ENCODE measurements at regions not wholly inside any gene's neighbourhood (a gene's known extent, or its start where the extent isn't known, plus 50 kb on each side); places are given as distances from the start of the nearest gene placed in this dataset.

DNA sequence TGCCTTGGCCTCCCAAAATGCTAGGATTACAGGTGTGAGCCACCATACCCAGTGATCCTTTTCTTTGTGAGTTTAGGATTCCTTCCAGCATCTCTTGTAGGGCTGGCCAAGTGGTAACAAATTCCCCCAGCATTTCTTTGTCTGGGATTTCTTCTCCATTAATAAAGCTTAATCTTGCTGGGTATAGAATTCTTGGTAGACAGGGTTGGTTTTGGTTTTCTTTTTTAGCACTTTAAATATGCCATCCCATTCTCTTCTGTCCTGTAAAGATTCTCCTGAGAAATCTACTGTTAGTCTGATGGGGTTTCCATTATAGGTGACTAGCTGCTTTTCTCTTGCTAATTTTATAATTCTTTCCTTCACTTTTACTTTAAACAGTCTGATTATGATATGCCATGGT lies 173.0 kb upstream of the TOM1L1 start:
- Mint-ChIP-seq H3K27me3 (ENCODE audit: low read depth) (no peaks in the 10 kb centered on the region), H3K36me3 (ENCODE audit: low read depth) (no peaks in the 10 kb centered on the region), H3K9me3 (peaks cover 65% of the 10 kb centered on the region), H3K4me1 (ENCODE audit: low read depth) (no peaks in the 10 kb centered on the region), H3K27ac (no peak overlapping the region), H3K4me3 (no peak overlapping the region)
- DNase-seq (ENCODE audit: low spot score), result no peak

DNA sequence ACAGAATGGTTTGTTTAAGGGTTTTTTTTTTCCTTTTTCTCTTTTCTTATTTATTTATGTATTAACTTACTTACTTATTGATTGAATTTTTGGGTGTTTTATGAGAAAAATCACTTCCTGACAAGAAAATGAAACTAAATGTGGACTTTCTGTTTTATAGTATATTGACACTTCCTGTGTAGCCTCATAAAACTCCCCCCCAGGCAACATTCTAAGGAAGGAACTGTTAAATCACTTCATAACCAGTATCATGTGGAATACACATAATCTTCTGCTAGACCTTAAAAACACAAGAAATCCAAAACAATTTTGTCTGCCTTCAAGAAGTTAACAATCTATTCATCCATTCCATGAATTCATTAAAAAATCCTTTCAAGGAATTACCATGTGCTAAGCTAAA lies 164.1 kb upstream of the TOM1L1 start:
- no peak for DNase-seq (ENCODE audit: low spot score)
- H3K4me3 Mint-ChIP-seq, result no peak overlapping the region
- no peak overlapping the region for H3K27ac Mint-ChIP-seq
- no peaks in the 10 kb centered on the region for H3K4me1 Mint-ChIP-seq (ENCODE audit: low read depth)
- H3K36me3 Mint-ChIP-seq (ENCODE audit: low read depth), result no peaks in the 10 kb centered on the region
- H3K9me3 Mint-ChIP-seq, result peaks cover 19% of the 10 kb centered on the region
- no peaks in the 10 kb centered on the region for H3K27me3 Mint-ChIP-seq (ENCODE audit: low read depth)

DNA sequence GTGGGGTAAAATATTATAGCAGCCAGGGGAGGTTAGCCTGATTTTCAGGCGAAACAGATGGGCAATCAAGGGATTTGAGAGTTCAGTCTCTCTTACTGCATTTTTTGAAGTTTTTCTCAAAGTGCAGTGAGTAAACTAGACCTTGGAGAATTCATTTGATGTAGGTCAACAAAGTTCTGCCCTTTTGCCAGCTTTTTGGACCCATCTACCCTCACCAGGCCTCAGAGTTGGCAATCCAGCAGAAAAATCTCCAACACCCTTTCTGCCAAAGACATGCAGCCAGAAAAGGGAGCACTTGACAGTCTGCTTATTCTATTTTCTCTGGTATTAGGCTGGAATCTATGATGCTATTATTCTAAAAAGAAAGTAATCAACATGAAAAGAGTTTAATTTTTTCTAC lies 162.2 kb upstream of the TOM1L1 start:
- no peak overlapping the region for H3K4me3 Mint-ChIP-seq
- no peak overlapping the region for H3K27ac Mint-ChIP-seq
- no peak for DNase-seq (ENCODE audit: low spot score)
- peaks cover 6% of the 10 kb centered on the region for H3K9me3 Mint-ChIP-seq
- no peaks in the 10 kb centered on the region for H3K36me3 Mint-ChIP-seq (ENCODE audit: low read depth)
- no peaks in the 10 kb centered on the region for H3K27me3 Mint-ChIP-seq (ENCODE audit: low read depth)
- no peaks in the 10 kb centered on the region for H3K4me1 Mint-ChIP-seq (ENCODE audit: low read depth)

DNA sequence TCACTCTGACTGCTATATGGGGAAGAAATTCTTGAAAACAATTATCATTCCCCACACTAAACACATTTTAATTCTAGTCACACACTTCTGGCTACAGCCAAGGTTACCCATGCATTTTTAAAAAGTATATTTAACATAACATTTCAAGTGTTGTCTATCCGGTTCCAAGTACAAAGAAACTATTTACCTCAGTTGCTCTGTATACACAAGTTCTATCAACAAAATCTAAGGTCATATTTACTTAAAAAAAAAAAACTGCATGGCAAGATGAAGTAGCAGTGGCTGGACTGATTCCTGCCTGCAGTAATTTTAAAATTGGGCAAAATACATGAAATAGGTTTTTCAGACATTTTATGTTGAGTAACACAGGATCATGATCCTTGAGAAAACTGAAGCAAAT lies 155.9 kb upstream of the TOM1L1 start:
- DNase-seq (ENCODE audit: low spot score), result no peak
- Mint-ChIP-seq H3K9me3 (peaks cover 23% of the 10 kb centered on the region), H3K27me3 (ENCODE audit: low read depth) (no peaks in the 10 kb centered on the region), H3K4me1 (ENCODE audit: low read depth) (no peaks in the 10 kb centered on the region), H3K27ac (no peak overlapping the region), H3K4me3 (no peak overlapping the region), H3K36me3 (ENCODE audit: low read depth) (no peaks in the 10 kb centered on the region)

DNA sequence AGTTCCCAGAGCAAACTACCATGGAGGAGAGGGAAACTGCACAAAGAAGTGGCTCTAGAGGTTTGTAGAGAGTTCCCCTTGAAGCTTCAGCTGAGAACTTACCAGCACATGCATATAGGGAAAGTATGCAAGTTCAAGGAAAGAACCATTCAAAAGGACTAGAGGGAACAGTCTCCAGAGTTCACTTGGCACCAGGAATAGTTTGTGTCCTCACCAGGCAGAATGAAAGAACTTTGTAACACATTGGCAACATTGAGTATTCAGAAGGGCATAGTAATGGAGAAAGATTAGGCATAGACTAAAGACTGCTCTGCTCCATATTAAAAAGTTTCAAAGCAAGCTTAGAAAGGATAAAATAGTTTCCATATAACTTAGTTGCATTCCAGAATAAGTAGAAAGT lies 155.4 kb upstream of the TOM1L1 start:
- no peaks in the 10 kb centered on the region for H3K27me3 Mint-ChIP-seq (ENCODE audit: low read depth)
- no peaks in the 10 kb centered on the region for H3K4me1 Mint-ChIP-seq (ENCODE audit: low read depth)
- no peak for DNase-seq (ENCODE audit: low spot score)
- no peak overlapping the region for H3K4me3 Mint-ChIP-seq
- H3K27ac Mint-ChIP-seq, result no peak overlapping the region
- H3K9me3 Mint-ChIP-seq, result peaks cover 23% of the 10 kb centered on the region
- H3K36me3 Mint-ChIP-seq (ENCODE audit: low read depth), result no peaks in the 10 kb centered on the region

DNA sequence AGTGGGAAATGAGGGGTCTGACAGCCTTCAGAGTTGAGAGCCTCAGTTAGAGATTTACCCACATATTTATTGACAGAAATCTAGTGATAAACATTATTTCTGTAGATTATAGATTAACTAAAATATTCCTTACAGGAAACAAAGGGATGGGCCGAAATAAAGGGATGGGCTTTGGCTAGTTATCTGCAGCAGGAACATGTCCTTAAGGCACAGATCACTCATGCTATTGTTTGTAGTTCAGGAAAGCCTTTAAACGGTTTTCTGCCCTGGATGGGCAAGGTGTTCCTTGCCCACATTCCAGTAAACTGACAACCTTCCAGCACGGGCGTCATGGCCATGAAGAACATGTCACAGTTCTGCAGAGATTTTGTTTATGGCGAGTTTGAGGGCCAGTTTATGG lies 154.8 kb upstream of the TOM1L1 start:
- H3K36me3 Mint-ChIP-seq (ENCODE audit: low read depth), result no peaks in the 10 kb centered on the region
- H3K9me3 Mint-ChIP-seq, result peaks cover 23% of the 10 kb centered on the region
- H3K4me1 Mint-ChIP-seq (ENCODE audit: low read depth), result no peaks in the 10 kb centered on the region
- no peak for DNase-seq (ENCODE audit: low spot score)
- H3K27me3 Mint-ChIP-seq (ENCODE audit: low read depth), result no peaks in the 10 kb centered on the region
- H3K27ac Mint-ChIP-seq, result no peak overlapping the region
- H3K4me3 Mint-ChIP-seq, result no peak overlapping the region

DNA sequence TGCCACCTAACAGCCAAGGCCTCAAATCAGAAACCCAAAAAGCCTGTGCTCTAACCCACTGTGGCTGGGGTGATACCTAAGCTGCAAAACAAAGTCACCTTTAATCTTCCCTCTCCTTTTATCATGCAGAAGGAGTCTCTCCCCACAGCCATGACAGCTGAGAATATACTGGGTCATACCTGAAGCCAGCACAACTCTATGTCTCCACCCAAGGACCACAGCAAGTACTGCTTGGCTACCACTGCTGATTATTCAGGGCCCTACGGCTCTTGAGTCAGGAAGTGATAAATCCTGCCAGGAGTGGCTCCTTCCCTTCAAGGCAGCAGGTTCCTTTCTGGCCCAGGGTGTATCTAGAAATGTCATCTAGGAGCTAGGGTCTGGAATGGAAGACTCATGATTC lies 151.5 kb upstream of the TOM1L1 start:
- H3K36me3 Mint-ChIP-seq (ENCODE audit: low read depth), result no peaks in the 10 kb centered on the region
- no peak overlapping the region for H3K4me3 Mint-ChIP-seq
- peaks cover 20% of the 10 kb centered on the region for H3K9me3 Mint-ChIP-seq
- H3K27ac Mint-ChIP-seq, result no peak overlapping the region
- no peaks in the 10 kb centered on the region for H3K4me1 Mint-ChIP-seq (ENCODE audit: low read depth)
- no peaks in the 10 kb centered on the region for H3K27me3 Mint-ChIP-seq (ENCODE audit: low read depth)
- no peak for DNase-seq (ENCODE audit: low spot score)

DNA sequence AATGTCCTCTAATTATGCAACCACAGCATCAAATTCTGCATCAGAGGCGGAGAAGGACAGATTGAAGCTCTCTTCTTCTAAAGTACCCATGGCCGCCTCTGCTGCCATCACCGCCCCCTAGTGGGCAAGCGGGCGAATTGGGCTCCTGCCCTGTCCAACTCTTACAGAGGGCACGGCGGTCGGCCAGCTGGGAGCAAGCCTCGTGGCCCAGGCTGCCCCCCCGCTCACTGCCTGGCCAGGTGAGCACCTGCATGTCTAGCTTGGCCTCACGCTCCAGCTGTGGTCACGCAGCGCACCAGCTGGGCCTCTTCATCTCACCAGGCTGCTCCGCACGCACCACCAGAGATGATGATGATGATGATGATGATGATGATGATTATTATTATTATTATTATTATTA lies 146.1 kb upstream of the TOM1L1 start:
- H3K27ac Mint-ChIP-seq, result no peak overlapping the region

DNA sequence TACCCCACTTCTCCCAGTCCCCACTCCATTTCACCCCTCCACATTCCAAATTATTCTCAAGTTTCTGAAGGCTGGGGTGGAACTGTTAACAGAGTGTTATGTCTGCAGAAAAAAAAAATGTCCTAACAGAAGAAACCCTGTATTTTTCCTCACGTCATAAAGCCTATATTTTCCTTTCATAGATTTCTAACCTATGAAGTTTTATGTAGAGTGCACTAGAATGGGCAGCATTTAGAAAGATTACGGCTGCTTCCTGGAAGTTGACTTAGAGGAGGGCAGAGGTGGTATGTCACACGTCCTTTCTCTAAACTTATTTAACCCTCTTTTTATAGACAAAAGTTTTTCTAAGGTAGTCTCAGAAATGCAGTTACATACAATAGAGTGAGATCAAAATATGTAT lies 139.8 kb upstream of the TOM1L1 start:
- no peaks in the 10 kb centered on the region for H3K27me3 Mint-ChIP-seq (ENCODE audit: low read depth)
- H3K4me3 Mint-ChIP-seq, result no peak overlapping the region
- no peak overlapping the region for H3K27ac Mint-ChIP-seq
- H3K9me3 Mint-ChIP-seq, result peaks cover 5% of the 10 kb centered on the region
- no peak for DNase-seq (ENCODE audit: low spot score)
- H3K36me3 Mint-ChIP-seq (ENCODE audit: low read depth), result no peaks in the 10 kb centered on the region
- H3K4me1 Mint-ChIP-seq (ENCODE audit: low read depth), result no peaks in the 10 kb centered on the region

More for the DNA sequence above, 146.1 kb upstream of the TOM1L1 start:
- no peaks in the 10 kb centered on the region for H3K36me3 Mint-ChIP-seq (ENCODE audit: low read depth)
- H3K4me1 Mint-ChIP-seq (ENCODE audit: low read depth), result no peaks in the 10 kb centered on the region
- no peak for DNase-seq (ENCODE audit: low spot score)
- H3K4me3 Mint-ChIP-seq, result no peak overlapping the region
- H3K9me3 Mint-ChIP-seq, result no peaks in the 10 kb centered on the region
- H3K27me3 Mint-ChIP-seq (ENCODE audit: low read depth), result no peaks in the 10 kb centered on the region

DNA sequence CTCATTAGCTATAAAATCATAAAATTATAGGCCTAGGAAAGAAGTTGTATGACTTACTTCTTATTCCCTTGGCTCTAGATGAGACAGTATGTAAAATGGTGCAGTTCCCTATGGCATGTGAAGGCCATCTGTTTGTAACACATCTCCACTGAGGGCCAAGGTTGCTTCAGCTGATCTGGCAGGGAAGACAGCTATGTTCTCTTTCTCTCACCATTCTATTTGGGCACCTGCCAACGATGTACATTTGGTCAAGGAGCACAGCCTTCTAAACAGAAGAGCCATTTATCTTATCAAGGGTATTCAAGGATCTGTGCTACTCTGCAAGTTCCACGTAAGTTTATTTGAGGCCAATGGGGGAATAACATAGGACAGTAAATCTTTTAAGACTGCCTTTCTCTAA lies 129.8 kb upstream of the TOM1L1 start:
- Mint-ChIP-seq H3K4me1 (ENCODE audit: low read depth) (no peaks in the 10 kb centered on the region), H3K4me3 (no peak overlapping the region), H3K9me3 (no peaks in the 10 kb centered on the region), H3K27ac (no peak overlapping the region), H3K36me3 (ENCODE audit: low read depth) (no peaks in the 10 kb centered on the region), H3K27me3 (ENCODE audit: low read depth) (no peaks in the 10 kb centered on the region)
- DNase-seq (ENCODE audit: low spot score), result no peak

DNA sequence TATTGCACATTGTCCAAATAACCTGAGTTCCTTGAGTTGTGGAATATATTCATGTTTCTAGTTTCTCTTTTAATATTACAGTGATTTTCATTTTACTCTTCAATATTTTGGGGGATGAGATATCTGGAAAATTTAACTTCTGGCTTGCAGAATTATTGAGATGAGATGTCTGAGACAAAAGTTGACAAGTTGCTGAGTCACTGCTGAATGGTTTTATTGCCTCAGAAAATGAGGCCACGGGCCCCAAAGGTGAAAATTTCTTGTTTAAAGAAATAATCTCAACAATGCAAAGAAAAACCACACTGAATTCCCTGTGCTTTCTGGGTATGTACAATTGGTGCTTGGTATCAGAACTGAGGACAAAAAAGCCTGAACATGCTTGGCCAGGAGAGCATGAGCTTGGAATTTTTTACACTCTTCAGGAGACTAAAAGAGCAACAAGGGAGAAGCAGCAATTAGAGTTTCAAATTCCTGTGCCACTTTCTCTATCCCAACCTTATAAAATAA lies 129.2 kb upstream of the TOM1L1 start:
- Mint-ChIP-seq H3K27ac (no peak overlapping the region), H3K4me3 (no peak overlapping the region), H3K36me3 (ENCODE audit: low read depth) (no peaks in the 10 kb centered on the region), H3K4me1 (ENCODE audit: low read depth) (no peaks in the 10 kb centered on the region), H3K9me3 (no peaks in the 10 kb centered on the region), H3K27me3 (ENCODE audit: low read depth) (no peaks in the 10 kb centered on the region)
- no peak for DNase-seq (ENCODE audit: low spot score)

DNA sequence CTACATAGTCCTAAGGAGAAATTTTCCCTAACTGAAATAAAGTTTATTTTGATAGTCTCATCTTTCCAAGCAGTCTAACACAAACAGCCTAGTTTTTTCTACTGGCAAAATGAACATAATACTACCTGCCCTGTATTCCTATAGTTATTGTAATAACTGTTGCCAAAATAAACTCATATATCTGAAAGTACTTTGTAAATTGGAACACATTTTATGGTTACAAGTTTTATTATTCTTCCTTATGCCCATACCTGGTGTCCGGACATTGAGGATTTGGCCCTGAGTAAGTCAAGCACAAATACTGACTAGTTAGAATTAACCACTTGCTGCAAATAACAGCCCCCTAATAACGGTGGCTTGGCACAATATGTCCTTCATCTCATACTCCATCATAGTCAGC lies 120.4 kb upstream of the TOM1L1 start:
- H3K4me1 Mint-ChIP-seq (ENCODE audit: low read depth), result no peaks in the 10 kb centered on the region

DNA sequence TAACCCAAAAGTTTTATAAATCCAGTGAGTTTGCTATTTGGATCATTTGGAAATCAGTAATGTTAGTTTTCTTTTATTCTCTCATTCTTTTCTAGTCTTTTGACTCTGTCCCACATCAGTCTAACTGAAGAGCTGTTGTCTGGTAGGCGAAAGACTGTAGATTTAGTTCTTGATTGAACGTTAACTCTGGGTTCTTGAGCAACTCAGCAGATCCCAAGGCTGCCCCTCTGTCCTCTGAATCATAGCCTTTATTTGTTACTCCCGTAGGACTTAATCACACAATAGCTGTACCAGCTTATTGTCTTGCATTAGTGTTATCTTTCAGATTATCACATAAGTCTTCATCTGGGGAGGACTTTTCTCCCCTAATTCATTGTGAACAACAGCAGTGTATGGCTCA lies 119.3 kb upstream of the TOM1L1 start:
- H3K36me3 Mint-ChIP-seq (ENCODE audit: low read depth), result no peaks in the 10 kb centered on the region
- no peak for DNase-seq (ENCODE audit: low spot score)
- H3K27me3 Mint-ChIP-seq (ENCODE audit: low read depth), result no peaks in the 10 kb centered on the region
- no peaks in the 10 kb centered on the region for H3K9me3 Mint-ChIP-seq
- no peak overlapping the region for H3K4me3 Mint-ChIP-seq
- H3K27ac Mint-ChIP-seq, result no peak overlapping the region
- no peaks in the 10 kb centered on the region for H3K4me1 Mint-ChIP-seq (ENCODE audit: low read depth)

More for the DNA sequence above, 120.4 kb upstream of the TOM1L1 start:
- no peaks in the 10 kb centered on the region for H3K27me3 Mint-ChIP-seq (ENCODE audit: low read depth)
- no peak overlapping the region for H3K4me3 Mint-ChIP-seq
- H3K36me3 Mint-ChIP-seq (ENCODE audit: low read depth), result no peaks in the 10 kb centered on the region
- no peak for DNase-seq (ENCODE audit: low spot score)
- H3K9me3 Mint-ChIP-seq, result no peaks in the 10 kb centered on the region
- no peak overlapping the region for H3K27ac Mint-ChIP-seq

DNA sequence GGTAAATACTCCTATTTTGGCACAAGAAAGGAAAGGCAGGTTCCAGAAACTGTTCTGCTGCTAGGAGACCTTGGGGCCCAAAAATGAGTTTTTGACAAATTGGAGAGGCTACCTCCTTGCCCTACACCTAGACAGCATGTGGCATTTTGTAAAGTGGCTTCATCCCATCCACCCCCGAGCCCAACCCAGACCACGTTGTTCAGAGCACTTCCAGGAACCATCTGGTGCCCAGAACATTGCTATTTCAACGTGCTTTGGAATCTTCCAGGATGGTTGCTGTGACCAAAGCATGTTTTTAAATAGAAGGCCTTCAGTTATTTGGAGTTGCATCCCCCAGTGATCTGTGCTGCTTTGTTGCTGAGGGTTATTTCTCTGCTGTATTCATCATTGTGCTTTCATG lies 116.3 kb upstream of the TOM1L1 start:
- DNase-seq (ENCODE audit: low spot score), result no peak
- Mint-ChIP-seq H3K4me1 (ENCODE audit: low read depth) (no peaks in the 10 kb centered on the region), H3K27me3 (ENCODE audit: low read depth) (no peaks in the 10 kb centered on the region), H3K36me3 (ENCODE audit: low read depth) (no peaks in the 10 kb centered on the region), H3K27ac (no peak overlapping the region), H3K9me3 (no peaks in the 10 kb centered on the region), H3K4me3 (no peak overlapping the region)

DNA sequence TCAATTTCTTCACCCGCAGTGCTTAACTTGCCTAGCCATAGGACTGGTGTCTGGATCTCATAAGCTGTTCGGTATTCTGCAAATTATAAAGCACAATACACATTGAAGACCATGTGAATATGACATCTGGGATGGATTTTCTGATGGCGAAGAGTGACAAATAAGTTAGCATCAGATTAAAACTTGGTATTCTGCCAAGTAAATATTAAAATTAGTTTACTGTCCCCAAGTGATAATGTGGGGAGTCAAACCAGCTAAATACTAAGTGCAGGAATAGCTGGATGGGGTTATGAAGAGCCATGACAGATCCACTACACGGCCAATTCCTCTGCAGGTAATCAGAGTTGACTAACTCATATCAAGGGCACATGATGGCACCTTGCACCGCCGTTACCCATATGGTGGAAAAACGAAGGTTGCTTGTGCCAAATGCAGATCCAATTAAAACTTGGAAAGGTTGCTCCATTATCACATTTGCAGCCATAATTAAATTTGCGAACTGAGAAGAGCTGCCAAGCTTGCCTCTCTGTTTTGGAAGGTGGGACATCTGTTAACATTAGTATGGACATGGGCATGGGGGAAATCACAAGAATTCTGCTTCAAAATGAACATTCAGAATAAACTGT lies 114.9 kb upstream of the TOM1L1 start:
- no peak overlapping the region for H3K27ac Mint-ChIP-seq
- no peak for DNase-seq (ENCODE audit: low spot score)
- H3K4me3 Mint-ChIP-seq, result no peak overlapping the region
- no peaks in the 10 kb centered on the region for H3K36me3 Mint-ChIP-seq (ENCODE audit: low read depth)
- no peaks in the 10 kb centered on the region for H3K27me3 Mint-ChIP-seq (ENCODE audit: low read depth)
- H3K9me3 Mint-ChIP-seq, result no peaks in the 10 kb centered on the region
- H3K4me1 Mint-ChIP-seq (ENCODE audit: low read depth), result no peaks in the 10 kb centered on the region
